IPS-NIHi7 (cell line): ENCODE measurements at regions not wholly inside any gene's neighbourhood (a gene's known extent, or its start where the extent isn't known, plus 50 kb on each side); places are given as distances from the start of the nearest gene placed in this dataset.
"Not testable (repeated sequence)": the region's sequence is repeated elsewhere in the genome, so short reads cannot be mapped to it uniquely, and the experiment has no call there.

Source experiments
- DNase-seq: peaks from one replicate; pipeline ENCODE4 v3.0.0; 2012; ENCODE audit warnings: mixed read lengths; ENCODE audit errors: extremely low spot score

DNA sequence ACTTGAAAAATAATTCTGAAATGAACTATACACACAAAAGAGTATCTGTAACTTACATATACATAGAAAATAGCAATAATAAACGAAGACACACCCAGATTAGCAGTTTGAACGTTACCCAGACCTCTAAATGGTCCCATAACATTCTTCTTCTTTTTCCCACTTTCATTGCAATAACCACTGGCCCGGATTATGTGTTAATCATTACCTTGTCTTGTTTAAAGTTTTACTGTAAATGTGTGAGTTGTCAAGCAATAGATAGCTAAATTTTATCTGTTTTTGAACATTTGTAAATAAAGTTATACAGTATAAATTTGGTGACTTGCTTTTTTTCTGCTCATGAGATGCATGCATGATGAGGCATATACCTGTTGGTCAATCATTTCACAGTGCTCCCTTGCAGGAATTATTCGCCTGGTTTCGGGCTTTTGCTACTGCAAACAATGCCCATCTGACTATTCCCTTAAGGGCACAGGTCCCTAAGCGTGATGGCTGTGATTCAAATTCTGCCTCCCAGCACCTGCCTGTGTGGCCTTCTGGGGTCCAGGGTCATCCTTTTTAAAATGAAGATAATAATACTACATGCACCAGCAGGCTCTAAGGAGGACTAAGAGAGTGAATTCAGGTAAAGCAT, 66.1 kb downstream of the GADD45G start:
- no peak for DNase-seq

DNA sequence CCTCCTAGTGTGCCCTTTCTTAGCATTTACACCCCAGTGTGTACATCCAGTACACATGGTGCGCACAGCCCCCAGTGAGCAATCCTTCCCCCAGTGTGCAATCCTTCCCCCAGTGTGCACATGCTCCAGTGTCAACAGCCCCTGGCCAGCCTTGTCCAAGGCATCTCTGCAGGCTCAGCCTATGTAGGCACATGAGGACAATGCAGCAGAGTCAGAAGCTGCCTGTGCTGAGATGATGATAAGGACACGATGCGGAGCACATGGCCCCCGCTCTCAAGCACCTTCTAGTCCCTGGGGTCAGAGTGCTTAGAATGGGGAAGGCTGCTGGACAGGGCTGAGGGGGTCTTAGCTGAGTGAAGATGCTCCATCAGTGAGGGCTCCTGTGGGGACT, 69.8 kb downstream of the GADD45G start:
- DNase-seq = no peak

DNA sequence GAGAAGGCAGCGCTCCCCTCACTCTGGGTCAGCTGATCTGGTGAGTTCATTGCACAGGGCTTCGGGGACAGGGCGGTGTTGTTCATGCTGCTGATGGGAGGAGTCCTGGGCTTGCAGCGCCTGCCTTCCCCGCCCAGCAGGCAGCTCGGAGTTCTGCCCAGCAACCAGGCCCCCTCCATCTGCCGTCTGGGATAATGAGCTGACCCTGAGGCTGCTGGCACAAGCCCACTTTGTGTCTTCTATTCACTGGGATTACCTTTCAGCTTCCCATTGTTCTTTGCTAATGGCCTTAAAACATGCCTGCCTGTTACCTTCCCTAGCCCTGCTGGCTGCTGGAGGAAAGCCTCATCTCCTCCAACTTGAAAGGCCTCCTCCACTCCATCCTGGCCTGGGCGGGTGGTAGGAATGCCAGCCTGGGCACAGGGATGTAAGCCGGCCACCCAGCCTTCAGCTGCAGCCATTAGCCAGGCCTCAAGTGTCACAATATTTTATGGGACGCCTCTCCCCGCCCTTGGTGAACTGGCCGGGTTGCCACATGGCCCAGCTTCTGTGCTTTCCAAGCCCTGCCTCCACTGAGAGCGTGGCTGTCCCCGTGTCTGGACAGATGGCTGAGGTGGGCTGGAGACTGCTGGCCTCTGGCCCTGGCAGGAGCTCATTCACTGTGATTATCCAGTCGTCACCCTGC, 70.4 kb downstream of the GADD45G start:
- peak; percentile 73 for DNase-seq

DNA sequence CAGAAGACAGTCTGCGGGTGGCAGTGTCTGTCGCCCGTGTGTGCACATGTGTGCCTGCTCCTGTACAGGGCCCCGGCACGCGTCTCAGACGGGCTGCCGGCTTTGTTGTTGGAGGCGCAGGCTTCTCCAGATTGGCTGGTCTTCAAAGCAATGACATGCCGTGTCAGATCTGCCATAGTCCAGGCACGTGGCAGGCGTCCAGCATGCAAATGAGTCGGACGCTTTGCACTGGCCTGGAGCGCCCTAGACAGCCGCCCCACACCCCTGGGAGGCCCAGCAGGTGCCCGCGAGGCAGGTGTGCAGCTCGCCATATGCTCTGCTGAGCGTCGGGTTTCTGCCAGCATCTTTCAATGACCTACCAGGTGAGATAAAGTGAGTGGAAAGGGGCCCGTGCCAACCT, 71.5 kb downstream of the GADD45G start:
- DNase-seq = no peak

DNA sequence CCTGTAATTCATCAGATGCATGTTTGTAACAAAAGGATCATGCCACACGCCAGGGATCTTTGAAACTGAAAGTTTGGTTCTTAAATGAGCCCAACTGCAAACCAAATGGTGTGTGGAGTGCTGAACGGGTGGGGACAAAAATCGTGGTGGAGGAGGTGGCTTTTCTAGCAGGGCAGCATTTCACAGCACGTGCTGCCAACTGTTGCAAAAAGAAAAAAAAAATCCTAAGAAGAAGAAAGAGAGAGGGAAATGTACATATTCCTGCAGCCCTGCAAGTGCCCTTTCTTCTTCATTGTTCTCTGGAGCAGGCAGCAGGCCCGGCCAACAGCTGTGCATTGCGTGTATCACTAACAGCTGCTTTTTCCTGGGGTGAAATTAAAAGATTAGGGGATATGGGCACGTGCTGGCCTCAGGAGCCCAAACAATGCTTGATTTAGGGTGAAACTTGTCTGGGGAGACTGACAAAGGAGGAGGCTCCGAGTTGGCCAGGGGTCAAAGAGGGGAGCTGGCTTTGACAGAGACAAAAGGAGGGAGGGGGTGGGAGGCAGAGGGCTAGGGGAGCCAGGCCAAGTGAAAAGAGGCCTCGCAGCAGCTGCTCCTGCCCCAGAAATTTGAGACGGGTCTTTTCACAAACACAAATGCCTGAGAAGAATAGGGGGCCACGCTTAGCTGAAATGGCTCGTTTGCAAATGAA, 73.0 kb downstream of the GADD45G start:
- DNase-seq = peak; percentile 86

DNA sequence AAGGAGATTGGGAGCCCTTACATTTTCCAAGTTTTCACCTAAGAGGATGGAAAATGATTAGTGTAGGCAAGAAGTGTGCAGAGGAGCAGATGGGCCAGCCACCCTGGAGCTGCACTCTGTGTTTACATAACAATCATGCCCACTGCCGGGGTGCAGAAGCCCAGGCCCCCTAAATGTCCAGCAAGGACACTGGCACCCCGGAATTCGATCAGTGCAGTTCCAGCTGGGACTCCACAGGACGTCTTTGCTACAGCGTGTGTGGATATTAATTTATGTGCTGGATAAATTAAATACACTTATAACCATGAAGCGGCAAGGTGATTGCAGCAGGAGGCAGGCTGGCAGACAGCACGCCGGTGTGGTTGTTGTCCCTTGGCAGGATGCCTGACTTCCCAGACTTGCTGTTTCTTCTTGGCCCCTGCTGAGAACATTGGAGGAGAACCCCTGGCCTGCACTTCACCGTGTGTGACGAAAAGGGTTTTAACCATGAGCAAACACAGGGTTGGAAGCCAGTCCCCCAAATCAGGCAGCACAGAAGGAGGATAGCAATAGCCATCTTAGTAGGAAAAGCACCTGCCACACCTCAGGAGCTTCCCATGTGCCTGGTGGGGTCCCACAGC, 73.7 kb downstream of the GADD45G start:
- DNase-seq = no peak

DNA sequence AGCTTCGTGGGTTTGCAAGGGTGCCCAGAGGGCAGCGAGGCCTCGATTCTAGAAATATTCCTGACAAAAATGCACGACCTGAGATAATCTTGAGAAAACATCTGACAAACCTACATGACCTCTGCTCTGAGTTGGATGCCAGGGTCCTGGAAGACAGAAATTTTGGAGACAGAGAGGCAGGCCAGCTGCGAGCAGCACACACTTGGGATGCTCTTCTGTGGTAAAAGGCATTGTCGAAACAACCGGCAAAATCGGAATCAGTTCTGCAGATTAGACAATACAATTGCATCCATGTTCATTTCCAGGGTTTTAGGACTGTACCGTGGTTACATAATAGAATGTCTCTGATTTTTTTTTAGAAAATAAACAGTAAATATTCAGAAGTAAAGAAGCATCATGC, 74.2 kb downstream of the GADD45G start:
- no peak for DNase-seq

DNA sequence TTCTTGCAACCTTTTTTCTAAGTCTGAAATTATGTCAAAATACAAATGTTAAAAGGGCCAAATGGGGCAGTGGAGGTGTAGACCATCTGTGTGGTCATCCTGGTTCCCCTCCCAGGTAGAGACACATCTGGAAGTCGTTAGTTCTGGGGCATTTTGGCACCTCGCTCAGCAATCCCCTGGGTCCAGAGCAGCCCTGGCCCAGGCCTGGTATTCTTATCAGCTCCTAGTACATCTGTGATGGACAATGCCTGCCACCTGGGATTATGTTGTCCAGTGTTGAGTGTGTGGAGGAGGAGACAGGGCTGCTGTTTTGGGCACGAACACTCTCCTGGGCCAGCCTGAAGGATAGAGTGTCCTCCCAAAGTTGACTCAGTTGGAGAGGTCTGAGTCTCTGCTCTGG, 74.8 kb downstream of the GADD45G start:
- DNase-seq = no peak

DNA sequence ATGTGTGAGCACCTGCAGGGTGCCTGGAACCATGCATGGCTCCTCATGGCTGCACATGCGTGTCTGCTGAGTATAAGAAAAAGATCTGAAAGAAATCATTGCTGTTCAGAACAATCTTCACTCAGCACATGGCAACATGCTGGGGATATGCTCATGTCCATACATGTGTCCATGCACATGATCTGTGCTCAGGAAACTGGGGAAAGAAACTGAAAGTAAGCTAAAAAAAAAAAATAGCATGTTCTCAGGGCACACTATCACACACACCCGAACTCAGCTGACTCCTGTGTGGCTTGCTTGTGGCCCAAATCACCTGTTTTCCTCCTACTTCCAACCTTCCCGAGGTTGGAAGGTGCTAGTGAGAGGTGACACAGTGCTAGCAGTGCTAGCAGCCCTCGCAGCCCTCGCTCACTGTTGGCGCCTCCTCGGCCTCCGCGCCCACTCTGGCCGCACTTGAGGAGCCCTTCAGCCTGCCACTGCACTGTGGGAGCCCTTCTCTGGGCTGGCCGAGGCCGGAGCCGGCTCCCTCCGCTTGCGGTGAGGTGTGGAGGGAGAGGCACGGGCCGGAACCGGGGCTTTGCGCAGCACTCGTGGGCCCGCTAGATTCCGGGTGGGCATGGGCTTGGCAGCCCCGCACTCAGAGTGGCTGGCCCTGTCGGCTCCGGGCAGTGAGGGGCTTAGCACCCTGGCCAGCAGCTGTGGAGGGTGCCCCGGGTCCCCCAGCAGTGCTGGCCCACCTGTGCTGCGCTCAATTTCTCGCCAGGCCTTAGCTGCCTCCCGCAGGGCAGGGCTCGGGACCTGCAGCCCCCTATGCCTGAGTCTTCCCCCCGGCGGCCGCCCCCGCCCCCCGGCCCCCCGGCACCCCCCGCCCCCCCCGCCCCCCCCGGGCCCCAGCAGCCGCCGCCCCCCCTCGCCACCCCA, 76.0 kb downstream of the GADD45G start:
- DNase-seq = no peak

DNA sequence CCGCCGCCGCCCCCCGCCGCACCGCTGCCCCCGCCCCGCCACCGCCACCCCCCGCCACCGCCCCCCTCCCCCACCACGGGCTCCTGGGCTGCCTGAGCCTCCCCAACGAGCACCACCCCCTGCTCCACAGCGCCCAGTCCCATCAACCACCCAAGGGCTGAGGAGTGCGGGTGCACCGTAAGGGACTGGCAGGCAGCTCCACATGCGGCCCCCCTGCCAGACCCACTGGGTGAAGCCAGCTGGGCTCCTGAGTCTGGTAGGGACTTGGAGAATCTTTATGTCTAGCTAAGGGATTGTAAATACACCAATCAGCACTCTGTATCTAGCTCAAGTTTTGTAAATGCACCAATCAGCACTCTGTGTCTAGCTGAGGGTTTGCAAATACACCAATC, 76.7 kb downstream of the GADD45G start:
- DNase-seq = not testable (repeated sequence)

DNA sequence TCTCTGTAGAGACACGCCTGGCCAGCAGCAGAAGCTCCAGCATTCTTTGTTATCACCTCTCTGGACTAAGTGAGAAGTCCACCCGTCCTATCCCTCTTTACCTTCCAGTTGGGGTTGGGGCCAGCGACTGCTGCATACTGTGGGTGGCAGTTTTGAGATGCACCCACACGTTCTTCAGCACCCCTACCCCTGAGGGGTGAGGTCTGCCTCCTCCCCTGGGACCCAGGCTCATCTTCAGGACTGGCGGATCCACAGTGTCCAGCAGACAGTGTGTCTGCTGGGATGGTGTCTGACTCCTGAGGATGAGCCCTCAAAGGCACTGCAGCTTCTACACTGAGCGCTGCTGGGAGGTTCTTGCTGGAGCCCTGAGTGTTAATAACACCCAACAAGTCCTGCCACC, 78.8 kb downstream of the GADD45G start:
- DNase-seq = no peak

DNA sequence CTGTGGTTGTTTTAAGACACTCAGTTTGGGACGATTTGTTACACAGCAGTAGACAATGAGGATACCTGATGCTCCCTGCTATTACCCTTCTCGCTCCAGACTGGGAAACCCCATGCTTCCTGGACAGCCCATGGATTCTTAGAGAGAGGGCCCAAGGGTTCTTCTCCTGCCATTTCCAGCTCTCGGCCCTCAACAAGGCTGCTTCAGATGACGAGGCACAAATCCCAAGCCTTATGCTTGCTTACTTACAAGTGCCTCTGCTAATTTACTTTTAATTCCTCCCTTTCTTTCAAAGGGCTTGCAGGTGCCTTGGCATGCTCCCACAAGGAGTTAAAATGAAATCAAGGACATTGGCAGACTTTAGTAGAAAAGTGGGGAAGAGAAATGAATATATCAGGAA, 79.4 kb downstream of the GADD45G start:
- no peak for DNase-seq

DNA sequence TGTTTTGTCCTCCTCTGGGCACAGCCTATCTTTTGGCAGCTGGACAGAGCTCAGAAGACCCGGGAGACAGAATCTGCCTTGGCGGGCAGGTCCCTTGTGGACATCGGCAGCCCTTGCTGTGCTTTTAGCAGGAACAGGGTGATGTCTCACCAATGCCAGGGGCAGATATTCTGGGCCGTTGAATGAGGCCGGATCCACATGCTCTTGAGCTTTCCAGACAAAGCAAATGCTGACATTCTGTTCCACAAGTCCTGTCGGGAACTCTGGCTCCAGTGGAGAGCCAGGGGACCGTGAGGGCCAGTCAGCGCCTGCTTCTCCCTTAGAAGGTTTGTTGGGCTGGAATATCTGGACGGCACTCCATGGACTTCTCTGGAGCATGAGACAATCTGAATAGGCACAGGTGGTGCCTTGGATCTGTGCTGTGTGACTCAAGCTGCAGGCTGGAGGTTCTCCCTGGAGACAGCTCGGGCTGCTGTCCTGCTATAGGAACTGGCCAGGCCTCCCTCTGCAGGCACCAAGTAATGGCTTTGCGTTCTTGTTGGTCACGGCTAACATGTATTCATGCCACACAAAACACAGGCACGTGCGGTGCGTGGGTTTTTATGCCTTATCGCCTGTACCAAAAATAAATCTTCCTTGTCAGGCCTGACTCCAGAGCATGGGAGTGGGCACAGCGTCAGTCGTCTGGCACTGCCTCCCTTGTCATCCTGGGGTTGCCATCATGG, 80.3 kb downstream of the GADD45G start:
- no peak for DNase-seq

DNA sequence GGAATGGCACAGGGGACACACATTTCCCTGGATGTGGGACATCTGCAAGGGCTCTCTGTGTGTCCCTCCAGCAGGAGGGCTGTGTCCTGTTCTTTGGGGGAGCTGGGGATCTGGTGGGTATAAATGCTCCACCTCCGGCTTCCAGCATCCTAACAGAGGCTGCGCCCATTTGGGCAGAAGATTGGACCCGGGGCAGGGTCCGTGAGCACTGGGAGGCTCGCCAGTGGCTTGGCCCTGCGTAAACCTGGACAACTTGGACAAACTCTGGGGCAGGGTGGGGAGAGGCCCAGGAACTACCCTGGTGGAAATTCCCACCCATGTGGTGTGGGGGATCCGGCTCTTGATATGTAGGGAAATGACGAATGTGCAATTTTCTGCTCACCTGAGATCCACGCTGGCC, 80.9 kb downstream of the GADD45G start:
- no peak for DNase-seq

DNA sequence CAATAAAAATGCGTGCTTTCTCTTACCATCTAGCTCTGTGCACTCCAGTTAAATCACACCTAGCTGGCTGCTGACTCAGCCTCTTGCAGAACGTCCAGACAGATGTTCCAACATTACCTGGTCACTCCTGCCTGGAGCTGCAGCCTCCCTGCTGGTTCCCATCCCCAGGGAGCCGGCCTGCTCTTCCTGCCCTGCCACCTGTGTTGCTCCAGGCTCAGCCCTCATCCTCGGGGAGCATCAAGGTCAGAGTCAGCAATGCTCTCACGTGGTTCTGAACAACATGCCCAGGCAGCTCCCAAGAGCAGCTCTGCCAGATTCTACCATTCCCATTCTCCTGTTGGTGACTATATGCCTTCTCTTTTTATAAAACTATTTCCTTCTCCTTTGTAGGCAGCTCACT, 81.3 kb downstream of the GADD45G start:
- DNase-seq = no peak

DNA sequence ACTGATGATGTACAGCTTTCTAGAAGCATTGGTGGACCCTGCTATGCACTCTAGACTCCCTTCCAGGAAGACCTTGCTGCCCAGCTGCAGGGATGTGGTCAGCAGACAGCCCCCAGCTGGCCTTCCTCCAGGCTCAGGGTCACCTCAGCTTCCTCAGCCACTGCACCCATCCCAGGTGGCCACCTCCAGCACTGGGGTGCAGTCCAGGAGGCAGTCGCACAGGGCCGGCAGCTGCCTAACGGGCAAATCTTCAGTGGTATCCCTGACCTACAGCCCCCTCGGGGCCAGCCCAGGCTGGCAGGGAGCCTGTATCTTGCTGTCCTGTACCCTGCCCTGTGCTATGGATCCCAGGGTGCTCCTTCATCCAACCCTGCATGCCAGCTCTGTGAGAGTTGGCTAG, 81.8 kb downstream of the GADD45G start:
- no peak for DNase-seq

DNA sequence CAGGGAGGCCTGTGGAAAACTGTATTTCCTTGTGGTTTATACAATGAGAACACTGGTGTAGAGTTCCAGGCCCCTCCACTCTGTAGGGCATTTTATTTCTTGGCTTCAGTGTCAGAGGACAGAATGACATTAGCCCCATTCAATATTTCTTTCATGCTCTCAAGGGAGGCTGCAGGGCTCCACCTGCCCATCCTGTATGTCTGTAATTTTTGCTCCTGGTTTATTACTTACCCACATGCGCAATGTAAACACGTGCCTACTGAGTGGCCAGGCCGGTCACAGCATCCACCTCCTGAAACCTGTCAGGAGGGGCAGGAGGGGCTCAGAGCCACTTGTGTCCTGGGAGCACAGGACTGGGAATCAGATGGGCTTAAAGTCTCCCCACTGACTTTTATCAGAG, 82.4 kb downstream of the GADD45G start:
- no peak for DNase-seq

DNA sequence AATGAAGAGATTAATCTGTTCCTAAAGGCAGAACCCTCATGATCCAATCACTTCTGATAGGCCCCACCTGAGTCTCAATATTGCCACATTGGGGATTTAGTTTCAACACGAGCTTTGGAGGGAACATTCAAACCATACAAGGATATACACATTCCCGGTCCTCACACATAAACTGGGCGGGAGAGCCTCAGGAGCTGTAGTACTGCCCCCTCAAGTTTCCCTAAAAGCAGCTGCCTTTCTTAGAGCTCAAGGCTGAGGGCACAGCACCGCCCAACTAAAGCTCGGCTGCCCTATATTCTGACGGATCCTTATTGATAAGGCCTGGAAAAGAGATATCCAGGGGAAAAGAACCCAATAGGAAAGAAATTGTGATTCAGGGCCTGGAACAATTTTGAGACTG, 83.0 kb downstream of the GADD45G start:
- no peak for DNase-seq

DNA sequence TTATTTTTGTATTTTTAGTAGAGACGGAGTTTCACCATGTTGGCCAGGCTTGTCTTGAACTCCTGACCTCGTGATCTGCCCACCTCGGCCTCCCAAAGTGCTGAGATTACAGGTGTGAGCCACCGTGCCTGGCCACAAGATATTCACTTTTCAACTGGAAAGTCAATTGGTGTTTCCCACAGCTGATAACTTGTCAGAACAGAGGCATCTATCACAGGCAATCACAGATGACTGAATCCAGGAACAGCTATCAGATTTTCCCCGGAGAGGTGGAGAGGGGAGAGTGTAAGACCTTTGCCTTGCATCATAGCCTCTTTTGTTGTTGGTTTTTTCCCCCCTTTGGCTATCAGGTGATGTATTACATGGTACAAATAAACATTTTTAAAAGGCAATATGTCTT, 84.5 kb downstream of the GADD45G start:
- DNase-seq = not testable (repeated sequence)

DNA sequence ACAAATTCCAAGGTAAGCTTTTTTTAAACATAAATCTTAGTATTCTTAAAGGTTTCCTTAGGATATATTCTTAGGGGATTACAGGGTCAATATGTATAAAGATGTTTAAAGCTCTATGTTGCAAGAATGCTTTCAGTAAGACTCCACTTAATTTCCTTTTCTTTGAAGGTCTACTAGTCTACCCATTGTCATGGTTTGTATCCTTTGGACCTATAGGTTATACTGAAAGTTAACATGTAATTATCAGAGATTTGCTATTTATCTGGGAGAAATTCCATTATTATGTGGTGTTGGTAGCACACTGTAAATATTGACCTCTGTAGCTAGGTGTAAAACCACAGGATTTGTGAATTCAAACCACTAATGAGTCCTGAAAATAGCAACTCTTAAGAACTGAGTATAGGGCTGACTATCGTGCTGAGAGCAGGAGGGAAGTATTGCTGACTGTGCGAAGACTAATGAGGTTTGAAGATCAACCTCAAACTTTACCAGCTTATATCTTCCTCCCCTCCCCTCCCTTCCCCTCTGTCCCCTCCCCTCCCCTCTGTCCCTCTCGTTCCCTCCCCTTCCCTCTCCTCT, 85.6 kb downstream of the GADD45G start:
- no peak for DNase-seq

DNA sequence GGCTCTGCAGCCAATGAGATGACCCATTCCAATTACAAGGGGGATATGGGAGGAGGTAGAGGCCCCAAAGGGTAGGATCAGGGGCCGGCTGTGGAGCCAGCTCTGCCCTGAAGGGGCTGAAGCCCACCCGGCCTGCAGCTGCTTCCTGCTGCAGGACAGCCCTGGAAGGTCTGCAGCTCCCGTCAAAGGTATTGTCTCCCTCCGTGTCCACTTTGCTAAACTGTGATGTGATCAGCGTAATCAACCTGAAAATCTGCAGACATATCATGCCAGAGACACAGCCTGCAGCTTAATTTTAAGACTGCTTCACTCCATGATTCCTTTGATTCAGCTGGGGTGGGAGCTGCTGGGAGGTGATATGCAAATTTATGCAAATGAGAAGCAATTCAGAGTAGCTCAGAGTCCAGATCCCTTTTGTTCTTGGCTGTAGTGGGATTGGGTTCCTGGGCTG, 90.7 kb downstream of the GADD45G start:
- DNase-seq = peak; percentile 66
